ENCODE measurements at regions not wholly inside any gene's neighbourhood (a gene's known extent, or its start where the extent isn't known, plus 50 kb on each side); places are given as distances from the start of the nearest gene placed in this dataset.

GRCh38 chr5:82924226-82925060, 152.8 kb downstream of the TMEM167A start:
- Histone ChIP-seq H3K4me1 (ENCODE audit: control insufficient read depth, insufficient read depth, low read length) (peaks cover 10% of the 10 kb centered on the region), H3K4me3 (ENCODE audit: insufficient read depth, low read depth, low read length) (no peak overlapping the region), H3K9me3 (ENCODE audit: control insufficient read depth, low read length) (no peaks in the 10 kb centered on the region), H3K27me3 (ENCODE audit: control insufficient read depth, insufficient read depth, low read length, poor library complexity, severe bottlenecking) (no peaks in the 10 kb centered on the region), H3K27ac (ENCODE audit: insufficient read depth, low read depth, low read length, poor library complexity, severe bottlenecking) (no peak overlapping the region), H3K36me3 (ENCODE audit: control insufficient read depth, insufficient read depth, low read length) (no peaks in the 10 kb centered on the region)
- 80 to 85% methylated on average over 4 to 5 of the region's 5 CpGs for WGBS, 2 experiments

GRCh38 chr5:82922086-82922734, 155.0 kb downstream of the TMEM167A start:
- H3K27me3 ChIP-seq (ENCODE audit: control insufficient read depth, insufficient read depth, low read length, poor library complexity, severe bottlenecking): no peaks in the 10 kb centered on the region
- WGBS, 2 experiments: 58 to 65% methylated on average over 9 to 10 of the region's 10 CpGs

GRCh38 chr5:82918311-82919031, 158.7 kb downstream of the TMEM167A start:
- H3K4me3 ChIP-seq (ENCODE audit: insufficient read depth, low read depth, low read length): no peak overlapping the region
- no peak overlapping the region for H3K27ac ChIP-seq (ENCODE audit: insufficient read depth, low read depth, low read length, poor library complexity, severe bottlenecking)
- H3K36me3 ChIP-seq (ENCODE audit: control insufficient read depth, insufficient read depth, low read length): no peaks in the 10 kb centered on the region
- H3K4me1 ChIP-seq (ENCODE audit: control insufficient read depth, insufficient read depth, low read length): peaks cover 10% of the 10 kb centered on the region
- H3K9me3 ChIP-seq (ENCODE audit: control insufficient read depth, low read length): no peaks in the 10 kb centered on the region
- WGBS, 2 experiments: 94 to 98% methylated on average over 3 of the region's 3 CpGs
- H3K27me3 ChIP-seq (ENCODE audit: control insufficient read depth, insufficient read depth, low read length, poor library complexity, severe bottlenecking): no peaks in the 10 kb centered on the region

More at GRCh38 chr5:82922086-82922734, 155.0 kb downstream of the TMEM167A start:
- no peak overlapping the region for H3K4me3 ChIP-seq (ENCODE audit: insufficient read depth, low read depth, low read length)
- H3K27ac ChIP-seq (ENCODE audit: insufficient read depth, low read depth, low read length, poor library complexity, severe bottlenecking): no peak overlapping the region
- H3K9me3 ChIP-seq (ENCODE audit: control insufficient read depth, low read length): no peaks in the 10 kb centered on the region
- H3K4me1 ChIP-seq (ENCODE audit: control insufficient read depth, insufficient read depth, low read length): peaks cover 10% of the 10 kb centered on the region
- no peaks in the 10 kb centered on the region for H3K36me3 ChIP-seq (ENCODE audit: control insufficient read depth, insufficient read depth, low read length)

- Histone ChIP-seq H3K27me3 (ENCODE audit: control insufficient read depth, insufficient read depth, low read length, poor library complexity, severe bottlenecking) (no peaks in the 10 kb centered on the region), H3K36me3 (ENCODE audit: control insufficient read depth, insufficient read depth, low read length) (no peaks in the 10 kb centered on the region), H3K4me3 (ENCODE audit: insufficient read depth, low read depth, low read length) (no peak overlapping the region), H3K27ac (ENCODE audit: insufficient read depth, low read depth, low read length, poor library complexity, severe bottlenecking) (no peak overlapping the region), H3K9me3 (ENCODE audit: control insufficient read depth, low read length) (no peaks in the 10 kb centered on the region), H3K4me1 (ENCODE audit: control insufficient read depth, insufficient read depth, low read length) (peaks cover 10% of the 10 kb centered on the region)
- 79 to 80% methylated on average over 1 to 4 of the region's 4 CpGs for WGBS, 2 experiments
Observed at GRCh38 chr5:82917584-82917983, 159.6 kb downstream of the TMEM167A start.

GRCh38 chr5:82913971-82914370, 163.2 kb downstream of the TMEM167A start:
- H3K27me3 ChIP-seq (ENCODE audit: control insufficient read depth, insufficient read depth, low read length, poor library complexity, severe bottlenecking): no peaks in the 10 kb centered on the region
- no peaks in the 10 kb centered on the region for H3K4me1 ChIP-seq (ENCODE audit: control insufficient read depth, insufficient read depth, low read length)

GRCh38 chr5:82912462-82912861, 164.7 kb downstream of the TMEM167A start:
- H3K4me1 ChIP-seq (ENCODE audit: control insufficient read depth, insufficient read depth, low read length): no peaks in the 10 kb centered on the region
- WGBS, 2 experiments: 93 to 96% methylated on average over 5 of the region's 5 CpGs
- H3K27ac ChIP-seq (ENCODE audit: insufficient read depth, low read depth, low read length, poor library complexity, severe bottlenecking): no peak overlapping the region
- H3K36me3 ChIP-seq (ENCODE audit: control insufficient read depth, insufficient read depth, low read length): no peaks in the 10 kb centered on the region
- H3K27me3 ChIP-seq (ENCODE audit: control insufficient read depth, insufficient read depth, low read length, poor library complexity, severe bottlenecking): no peaks in the 10 kb centered on the region
- no peaks in the 10 kb centered on the region for H3K9me3 ChIP-seq (ENCODE audit: control insufficient read depth, low read length)
- no peak overlapping the region for H3K4me3 ChIP-seq (ENCODE audit: insufficient read depth, low read depth, low read length)

More at GRCh38 chr5:82913971-82914370, 163.2 kb downstream of the TMEM167A start:
- Histone ChIP-seq H3K4me3 (ENCODE audit: insufficient read depth, low read depth, low read length) (no peak overlapping the region), H3K36me3 (ENCODE audit: control insufficient read depth, insufficient read depth, low read length) (no peaks in the 10 kb centered on the region), H3K9me3 (ENCODE audit: control insufficient read depth, low read length) (no peaks in the 10 kb centered on the region), H3K27ac (ENCODE audit: insufficient read depth, low read depth, low read length, poor library complexity, severe bottlenecking) (no peak overlapping the region)

GRCh38 chr5:82911910-82912309, 165.3 kb downstream of the TMEM167A start:
- Histone ChIP-seq H3K9me3 (ENCODE audit: control insufficient read depth, low read length) (no peaks in the 10 kb centered on the region), H3K36me3 (ENCODE audit: control insufficient read depth, insufficient read depth, low read length) (no peaks in the 10 kb centered on the region), H3K27me3 (ENCODE audit: control insufficient read depth, insufficient read depth, low read length, poor library complexity, severe bottlenecking) (no peaks in the 10 kb centered on the region), H3K4me1 (ENCODE audit: control insufficient read depth, insufficient read depth, low read length) (no peaks in the 10 kb centered on the region), H3K27ac (ENCODE audit: insufficient read depth, low read depth, low read length, poor library complexity, severe bottlenecking) (no peak overlapping the region), H3K4me3 (ENCODE audit: insufficient read depth, low read depth, low read length) (no peak overlapping the region)
- 88 to 89% methylated on average over 2 of the region's 2 CpGs for WGBS, 2 experiments

- no peak overlapping the region for H3K27ac ChIP-seq (ENCODE audit: insufficient read depth, low read depth, low read length, poor library complexity, severe bottlenecking)
- no peaks in the 10 kb centered on the region for H3K27me3 ChIP-seq (ENCODE audit: control insufficient read depth, insufficient read depth, low read length, poor library complexity, severe bottlenecking)
- no peaks in the 10 kb centered on the region for H3K9me3 ChIP-seq (ENCODE audit: control insufficient read depth, low read length)
- H3K4me1 ChIP-seq (ENCODE audit: control insufficient read depth, insufficient read depth, low read length): no peaks in the 10 kb centered on the region
- H3K36me3 ChIP-seq (ENCODE audit: control insufficient read depth, insufficient read depth, low read length): no peaks in the 10 kb centered on the region
- no peak overlapping the region for H3K4me3 ChIP-seq (ENCODE audit: insufficient read depth, low read depth, low read length)
Observed at GRCh38 chr5:82910905-82911304, 166.3 kb downstream of the TMEM167A start.

GRCh38 chr5:82910491-82910890, 166.7 kb downstream of the TMEM167A start:
- Histone ChIP-seq H3K9me3 (ENCODE audit: control insufficient read depth, low read length) (no peaks in the 10 kb centered on the region), H3K27ac (ENCODE audit: insufficient read depth, low read depth, low read length, poor library complexity, severe bottlenecking) (no peak overlapping the region), H3K27me3 (ENCODE audit: control insufficient read depth, insufficient read depth, low read length, poor library complexity, severe bottlenecking) (no peaks in the 10 kb centered on the region), H3K4me3 (ENCODE audit: insufficient read depth, low read depth, low read length) (no peak overlapping the region), H3K36me3 (ENCODE audit: control insufficient read depth, insufficient read depth, low read length) (no peaks in the 10 kb centered on the region), H3K4me1 (ENCODE audit: control insufficient read depth, insufficient read depth, low read length) (no peaks in the 10 kb centered on the region)
- WGBS, 2 experiments: 89 to 100% methylated on average over 2 of the region's 2 CpGs

GRCh38 chr5:82909771-82910170, 167.4 kb downstream of the TMEM167A start:
- no peaks in the 10 kb centered on the region for H3K9me3 ChIP-seq (ENCODE audit: control insufficient read depth, low read length)
- no peak overlapping the region for H3K27ac ChIP-seq (ENCODE audit: insufficient read depth, low read depth, low read length, poor library complexity, severe bottlenecking)
- H3K27me3 ChIP-seq (ENCODE audit: control insufficient read depth, insufficient read depth, low read length, poor library complexity, severe bottlenecking): no peaks in the 10 kb centered on the region
- no peaks in the 10 kb centered on the region for H3K4me1 ChIP-seq (ENCODE audit: control insufficient read depth, insufficient read depth, low read length)
- no peaks in the 10 kb centered on the region for H3K36me3 ChIP-seq (ENCODE audit: control insufficient read depth, insufficient read depth, low read length)
- 95% methylated on average over 7 of the region's 7 CpGs for WGBS, 2 experiments
- no peak overlapping the region for H3K4me3 ChIP-seq (ENCODE audit: insufficient read depth, low read depth, low read length)
